ENCODE measurements at regions not wholly inside any gene's neighbourhood (a gene's known extent, or its start where the extent isn't known, plus 50 kb on each side); places are given as distances from the start of the nearest gene placed in this dataset.
A peak's percentile ranks its signal among the peaks of the same experiment; 100 is the strongest.

DNA sequence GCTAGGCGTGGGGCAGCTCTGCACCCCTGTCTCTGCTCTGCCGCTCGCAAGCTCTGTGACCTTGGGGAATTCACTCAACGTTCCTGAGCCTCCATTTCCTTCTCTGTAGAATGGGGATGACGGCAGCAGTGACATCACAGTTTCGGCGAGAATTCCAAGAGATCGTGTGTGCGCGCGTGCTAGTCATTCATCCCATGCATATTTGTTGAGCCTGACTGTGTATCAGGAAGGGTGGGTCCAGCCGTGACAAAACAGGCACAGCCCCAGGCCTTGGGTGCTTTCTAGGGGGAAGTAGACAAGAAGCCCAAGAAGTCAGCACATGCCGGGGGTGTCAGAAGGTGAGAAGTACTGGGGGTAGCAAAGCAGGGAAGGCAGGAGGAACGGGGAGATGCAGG is 145.6 kb upstream of the NCOR2 start (continued):
- TF ChIP-seq, protein P1, sequence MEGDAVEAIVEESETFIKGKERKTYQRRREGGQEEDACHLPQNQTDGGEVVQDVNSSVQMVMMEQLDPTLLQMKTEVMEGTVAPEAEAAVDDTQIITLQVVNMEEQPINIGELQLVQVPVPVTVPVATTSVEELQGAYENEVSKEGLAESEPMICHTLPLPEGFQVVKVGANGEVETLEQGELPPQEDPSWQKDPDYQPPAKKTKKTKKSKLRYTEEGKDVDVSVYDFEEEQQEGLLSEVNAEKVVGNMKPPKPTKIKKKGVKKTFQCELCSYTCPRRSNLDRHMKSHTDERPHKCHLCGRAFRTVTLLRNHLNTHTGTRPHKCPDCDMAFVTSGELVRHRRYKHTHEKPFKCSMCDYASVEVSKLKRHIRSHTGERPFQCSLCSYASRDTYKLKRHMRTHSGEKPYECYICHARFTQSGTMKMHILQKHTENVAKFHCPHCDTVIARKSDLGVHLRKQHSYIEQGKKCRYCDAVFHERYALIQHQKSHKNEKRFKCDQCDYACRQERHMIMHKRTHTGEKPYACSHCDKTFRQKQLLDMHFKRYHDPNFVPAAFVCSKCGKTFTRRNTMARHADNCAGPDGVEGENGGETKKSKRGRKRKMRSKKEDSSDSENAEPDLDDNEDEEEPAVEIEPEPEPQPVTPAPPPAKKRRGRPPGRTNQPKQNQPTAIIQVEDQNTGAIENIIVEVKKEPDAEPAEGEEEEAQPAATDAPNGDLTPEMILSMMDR (conservative IDR thresholded peaks at IDR 0.05; ENCODE audit: low read depth, low read length) = no peak
- TF ChIP-seq CHD1 (IDR thresholded peaks at IDR 0.05; ENCODE audit: low read depth, low read length) = no peak

DNA sequence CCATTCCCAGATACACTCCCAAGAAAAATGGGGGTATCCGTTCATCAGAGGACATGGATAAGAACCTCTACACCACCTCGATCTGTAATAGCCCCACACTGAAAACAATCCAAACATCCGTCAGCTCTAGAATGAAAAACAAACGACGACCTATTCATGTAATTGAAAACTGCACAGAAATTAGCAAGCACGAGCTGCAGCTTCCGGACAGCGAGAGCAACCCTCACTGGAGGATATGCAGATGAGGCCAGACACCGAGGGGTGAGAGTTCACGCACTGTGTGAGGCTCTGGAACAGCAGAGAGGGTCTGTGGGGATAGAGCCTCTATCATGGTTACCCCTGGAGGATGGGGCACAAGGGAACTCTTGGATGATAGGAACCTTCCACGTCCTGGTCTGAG is 143.9 kb upstream of the NCOR2 start:
- Histone ChIP-seq H3K79me1 (ENCODE audit: low read depth in 1 of 2, low read length in 2 of 2) (no peaks in the 10 kb centered on the region), H4K20me1 (ENCODE audit: insufficient read depth, low read length) (no peaks in the 10 kb centered on the region), H3K18ac (ENCODE audit: low read depth, low read length) (no peak overlapping the region), H3K14ac (replicated peaks; ENCODE audit: low read depth, low read length) (no peak overlapping the region), H3K56ac (ENCODE audit: extremely low read depth, insufficient read depth, low read length) (no peak overlapping the region), H3K27me3 (ENCODE audit: control insufficient read depth, insufficient read depth, low read length) (no peaks in the 10 kb centered on the region), H3K36me3 (ENCODE audit: control insufficient read depth, insufficient read depth, low read length) (no peaks in the 10 kb centered on the region), H3K23ac (ENCODE audit: low read depth, low read length) (no peak overlapping the region), H3K27ac (ENCODE audit: insufficient read depth, low read length) (no peak overlapping the region), H2BK120ac (ENCODE audit: low read depth, low read length) (peak overlapping the region; percentile 35), H4K8ac (ENCODE audit: low read depth in 2 of 2, low read length in 2 of 2) (no peak overlapping the region), H2BK15ac (ENCODE audit: low read depth, low read length) (peak overlapping the region; percentile 54; the same call in 2 of the 3 replicates), H3K4me2 (ENCODE audit: low read depth, low read length) (no peak overlapping the region), H4K5ac (ENCODE audit: low read depth, low read length) (no peak overlapping the region), H2BK5ac (ENCODE audit: low read depth, low read length, poor library complexity, severe bottlenecking) (no peak overlapping the region), H3K9me3 (ENCODE audit: control insufficient read depth, insufficient read depth, low read length) (peaks cover 5% of the 10 kb centered on the region), H3K4ac (ENCODE audit: low read depth, low read length) (peak overlapping the region; percentile 21; the same call in 1 of the 2 replicates), H3K9ac (ENCODE audit: low read depth, low read length) (no peak overlapping the region), H2BK20ac (ENCODE audit: low read depth, low read length) (peak overlapping the region; percentile 26), H3K4me3 (ENCODE audit: insufficient read depth, low read depth, low read length) (no peak overlapping the region), H2AK5ac (ENCODE audit: low read depth, low read length) (peak overlapping the region; percentile 31; the same call in 1 of the 2 replicates), H2AK9ac (replicated peaks; ENCODE audit: low read depth, low read length, poor library complexity) (no peak overlapping the region), H3K4me1 (ENCODE audit: control insufficient read depth, insufficient read depth, low read length) (peaks cover 10% of the 10 kb centered on the region), H4K91ac (ENCODE audit: insufficient read depth, low read depth, low read length) (peak overlapping the region; percentile 15; the same call in 1 of the 2 replicates), H2AFZ (replicated peaks; ENCODE audit: low read length, poor library complexity) (no peak overlapping the region), H3K9me1 (ENCODE audit: insufficient read depth, low read length) (no peaks in the 10 kb centered on the region; the same call in 1 of the 2 replicates)
- no CpG with 5 or more reads among the region's 11 CpGs for WGBS, 2 experiments (ENCODE audit: extremely low coverage in 2 of 2, insufficient read length in 1 of 2)
- ChIA-PET CTCF (interaction anchor here (0.8 to 1.1 kb wide), 2 partner anchors 9 to 60 kb away, joined by 3 to 4 read pairs; no protein-coding TSS in a partner anchor), POLR2A (ENCODE audit: unreplicated experiment) (interaction anchor here (0.6 kb wide), 2 partner anchors 27 to 144 kb away, joined by 3 to 4 read pairs; partner anchors contain the start of gene NCOR2)
- DNase-seq (no peak), ATAC-seq (ENCODE audit: low read depth) (no peak)
- BruUV-seq (replicated peaks) = no TSS peak
- in situ Hi-C loops (cut with MboI; ENCODE audit: low sequenced_read_pairs) (no loop called here), dilution Hi-C loops (cut with HindIII; ENCODE audit: low sequenced_read_pairs, unreplicated experiment) (no loop called here), intact Hi-C loops (cut with micrococcal nuclease) (loop anchor here (2.0 kb wide), 1 partner anchor 145 kb away; the partner anchor contains the start of gene NCOR2)
- no peak for TF ChIP-seq MAZ (IDR thresholded peaks at IDR 0.05; ENCODE audit: borderline replicate concordance, low read depth, low read length)
- TF ChIP-seq MAFK (IDR thresholded peaks at IDR 0.05; ENCODE audit: low read depth, low read length) = no peak
- no peak for TF ChIP-seq POLR2A (IDR thresholded peaks at IDR 0.05; ENCODE audit: low read depth, low read length)
- TF ChIP-seq, protein P2, sequence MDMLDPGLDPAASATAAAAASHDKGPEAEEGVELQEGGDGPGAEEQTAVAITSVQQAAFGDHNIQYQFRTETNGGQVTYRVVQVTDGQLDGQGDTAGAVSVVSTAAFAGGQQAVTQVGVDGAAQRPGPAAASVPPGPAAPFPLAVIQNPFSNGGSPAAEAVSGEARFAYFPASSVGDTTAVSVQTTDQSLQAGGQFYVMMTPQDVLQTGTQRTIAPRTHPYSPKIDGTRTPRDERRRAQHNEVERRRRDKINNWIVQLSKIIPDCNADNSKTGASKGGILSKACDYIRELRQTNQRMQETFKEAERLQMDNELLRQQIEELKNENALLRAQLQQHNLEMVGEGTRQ (IDR thresholded peaks at IDR 0.05; ENCODE audit: low read depth, low read length) = no peak
- no peak for TF ChIP-seq RAD21 (IDR thresholded peaks at IDR 0.05; ENCODE audit: low read length)
- TF ChIP-seq, protein P3, sequence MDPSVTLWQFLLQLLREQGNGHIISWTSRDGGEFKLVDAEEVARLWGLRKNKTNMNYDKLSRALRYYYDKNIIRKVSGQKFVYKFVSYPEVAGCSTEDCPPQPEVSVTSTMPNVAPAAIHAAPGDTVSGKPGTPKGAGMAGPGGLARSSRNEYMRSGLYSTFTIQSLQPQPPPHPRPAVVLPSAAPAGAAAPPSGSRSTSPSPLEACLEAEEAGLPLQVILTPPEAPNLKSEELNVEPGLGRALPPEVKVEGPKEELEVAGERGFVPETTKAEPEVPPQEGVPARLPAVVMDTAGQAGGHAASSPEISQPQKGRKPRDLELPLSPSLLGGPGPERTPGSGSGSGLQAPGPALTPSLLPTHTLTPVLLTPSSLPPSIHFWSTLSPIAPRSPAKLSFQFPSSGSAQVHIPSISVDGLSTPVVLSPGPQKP (IDR thresholded peaks at IDR 0.05; ENCODE audit: borderline replicate concordance, low read depth, low read length) = no peak
- TF ChIP-seq CEBPB (IDR thresholded peaks at IDR 0.05; ENCODE audit: low read depth, low read length) = no peak
- no peak for TF ChIP-seq NFE2L2 (IDR thresholded peaks at IDR 0.05; ENCODE audit: low read depth, low read length)
- no peak for TF ChIP-seq MXI1 (IDR thresholded peaks at IDR 0.05; ENCODE audit: borderline replicate concordance, low read depth, low read length)
- TF ChIP-seq SMC3 (IDR thresholded peaks at IDR 0.05; ENCODE audit: low read depth, low read length) = no peak
- TF ChIP-seq BHLHE40 (IDR thresholded peaks at IDR 0.05; ENCODE audit: low read depth, low read length) = no peak

Measured in IMR-90 (cell line).